ENCODE measurements at regions not wholly inside any gene's neighbourhood (a gene's known extent, or its start where the extent isn't known, plus 50 kb on each side); places are given as distances from the start of the nearest gene placed in this dataset.

GRCh38 chr18:45357686-45358470, 257.4 kb upstream of the SLC14A2 start:
- no peak for DNase-seq
- no peaks in the 10 kb centered on the region for H3K4me1 Mint-ChIP-seq
- H3K4me3 Mint-ChIP-seq: no peak overlapping the region
- no peaks in the 10 kb centered on the region for H3K9me3 ChIP-seq (ENCODE audit: control insufficient read depth, low read length, poor library complexity, severe bottlenecking)
- H3K27ac Mint-ChIP-seq: no peak overlapping the region
- no peaks in the 10 kb centered on the region for H3K36me3 Mint-ChIP-seq (ENCODE audit: low read depth)
- peaks cover 22% of the 10 kb centered on the region for H3K27me3 Mint-ChIP-seq
- ATAC-seq: no peak

GRCh38 chr18:45359275-45360009, 255.8 kb upstream of the SLC14A2 start:
- no peak for DNase-seq
- H3K4me1 Mint-ChIP-seq: no peaks in the 10 kb centered on the region
- ATAC-seq: no peak

GRCh38 chr18:45361125-45361851, 254.0 kb upstream of the SLC14A2 start:
- Mint-ChIP-seq H3K4me3 (no peak overlapping the region), H3K27ac (no peak overlapping the region), H3K36me3 (ENCODE audit: low read depth) (no peaks in the 10 kb centered on the region), H3K27me3 (peaks cover 49% of the 10 kb centered on the region), H3K4me1 (no peaks in the 10 kb centered on the region)
- DNase-seq: no peak
- no peaks in the 10 kb centered on the region for H3K9me3 ChIP-seq (ENCODE audit: control insufficient read depth, low read length, poor library complexity, severe bottlenecking)
- ATAC-seq: no peak

More at GRCh38 chr18:45359275-45360009, 255.8 kb upstream of the SLC14A2 start:
- H3K36me3 Mint-ChIP-seq (ENCODE audit: low read depth): no peaks in the 10 kb centered on the region
- no peak overlapping the region for H3K27ac Mint-ChIP-seq
- no peaks in the 10 kb centered on the region for H3K9me3 ChIP-seq (ENCODE audit: control insufficient read depth, low read length, poor library complexity, severe bottlenecking)
- H3K27me3 Mint-ChIP-seq: peaks cover 37% of the 10 kb centered on the region
- H3K4me3 Mint-ChIP-seq: no peak overlapping the region

- Mint-ChIP-seq H3K4me1 (no peaks in the 10 kb centered on the region), H3K27ac (no peak overlapping the region)
- ATAC-seq: no peak
Observed at GRCh38 chr18:45363196-45363595, 252.1 kb upstream of the SLC14A2 start.

GRCh38 chr18:45365835-45366234, 249.4 kb upstream of the SLC14A2 start:
- no peak for ATAC-seq
- H3K27me3 Mint-ChIP-seq: peaks cover 77% of the 10 kb centered on the region
- H3K4me1 Mint-ChIP-seq: no peaks in the 10 kb centered on the region
- H3K36me3 Mint-ChIP-seq (ENCODE audit: low read depth): no peaks in the 10 kb centered on the region
- DNase-seq: no peak
- H3K4me3 Mint-ChIP-seq: no peak overlapping the region
- H3K27ac Mint-ChIP-seq: no peak overlapping the region
- no peaks in the 10 kb centered on the region for H3K9me3 ChIP-seq (ENCODE audit: control insufficient read depth, low read length, poor library complexity, severe bottlenecking)

More at GRCh38 chr18:45363196-45363595, 252.1 kb upstream of the SLC14A2 start:
- no peak overlapping the region for H3K4me3 Mint-ChIP-seq
- H3K9me3 ChIP-seq (ENCODE audit: control insufficient read depth, low read length, poor library complexity, severe bottlenecking): no peaks in the 10 kb centered on the region
- DNase-seq: no peak
- H3K27me3 Mint-ChIP-seq: peaks cover 68% of the 10 kb centered on the region
- H3K36me3 Mint-ChIP-seq (ENCODE audit: low read depth): no peaks in the 10 kb centered on the region

GRCh38 chr18:45370255-45371010, 244.8 kb upstream of the SLC14A2 start:
- peaks cover 57% of the 10 kb centered on the region for H3K27me3 Mint-ChIP-seq
- H3K4me3 Mint-ChIP-seq: no peak overlapping the region
- H3K27ac Mint-ChIP-seq: no peak overlapping the region
- DNase-seq: no peak
- H3K9me3 ChIP-seq (ENCODE audit: control insufficient read depth, low read length, poor library complexity, severe bottlenecking): no peaks in the 10 kb centered on the region
- no peaks in the 10 kb centered on the region for H3K36me3 Mint-ChIP-seq (ENCODE audit: low read depth)
- H3K4me1 Mint-ChIP-seq: no peaks in the 10 kb centered on the region
- no peak for ATAC-seq

- ATAC-seq (no peak), DNase-seq (no peak)
- H3K36me3 Mint-ChIP-seq (ENCODE audit: low read depth): no peaks in the 10 kb centered on the region
Observed at GRCh38 chr18:45373286-45373880, 241.9 kb upstream of the SLC14A2 start.

GRCh38 chr18:45374236-45374635, 241.0 kb upstream of the SLC14A2 start:
- no peak for ATAC-seq
- no peaks in the 10 kb centered on the region for H3K9me3 ChIP-seq (ENCODE audit: control insufficient read depth, low read length, poor library complexity, severe bottlenecking)
- Mint-ChIP-seq H3K4me3 (no peak overlapping the region), H3K36me3 (ENCODE audit: low read depth) (no peaks in the 10 kb centered on the region), H3K27ac (no peak overlapping the region), H3K27me3 (peaks cover 34% of the 10 kb centered on the region), H3K4me1 (no peaks in the 10 kb centered on the region)
- no peak for DNase-seq

More at GRCh38 chr18:45373286-45373880, 241.9 kb upstream of the SLC14A2 start:
- H3K4me3 Mint-ChIP-seq: no peak overlapping the region
- H3K27me3 Mint-ChIP-seq: peaks cover 28% of the 10 kb centered on the region
- no peaks in the 10 kb centered on the region for H3K4me1 Mint-ChIP-seq
- H3K27ac Mint-ChIP-seq: no peak overlapping the region
- no peaks in the 10 kb centered on the region for H3K9me3 ChIP-seq (ENCODE audit: control insufficient read depth, low read length, poor library complexity, severe bottlenecking)

GRCh38 chr18:45374878-45375630, 240.2 kb upstream of the SLC14A2 start:
- peaks cover 31% of the 10 kb centered on the region for H3K27me3 Mint-ChIP-seq
- H3K4me3 Mint-ChIP-seq: no peak overlapping the region
- no peak for ATAC-seq
- no peaks in the 10 kb centered on the region for H3K9me3 ChIP-seq (ENCODE audit: control insufficient read depth, low read length, poor library complexity, severe bottlenecking)
- no peaks in the 10 kb centered on the region for H3K36me3 Mint-ChIP-seq (ENCODE audit: low read depth)
- H3K4me1 Mint-ChIP-seq: no peaks in the 10 kb centered on the region
- no peak overlapping the region for H3K27ac Mint-ChIP-seq
- no peak for DNase-seq

GRCh38 chr18:45376193-45376592, 239.1 kb upstream of the SLC14A2 start:
- Mint-ChIP-seq H3K36me3 (ENCODE audit: low read depth) (no peaks in the 10 kb centered on the region), H3K4me3 (no peak overlapping the region), H3K27me3 (peaks cover 20% of the 10 kb centered on the region), H3K4me1 (no peaks in the 10 kb centered on the region), H3K27ac (no peak overlapping the region)
- DNase-seq (no peak), ATAC-seq (no peak)
- no peaks in the 10 kb centered on the region for H3K9me3 ChIP-seq (ENCODE audit: control insufficient read depth, low read length, poor library complexity, severe bottlenecking)

GRCh38 chr18:45378308-45378707, 237.0 kb upstream of the SLC14A2 start:
- DNase-seq: no peak
- H3K27ac Mint-ChIP-seq: no peak overlapping the region
- H3K4me3 Mint-ChIP-seq: no peak overlapping the region
- no peaks in the 10 kb centered on the region for H3K36me3 Mint-ChIP-seq (ENCODE audit: low read depth)
- H3K27me3 Mint-ChIP-seq: peaks cover 37% of the 10 kb centered on the region
- no peak for ATAC-seq
- no peaks in the 10 kb centered on the region for H3K4me1 Mint-ChIP-seq
- H3K9me3 ChIP-seq (ENCODE audit: control insufficient read depth, low read length, poor library complexity, severe bottlenecking): no peaks in the 10 kb centered on the region

GRCh38 chr18:45378933-45379332, 236.3 kb upstream of the SLC14A2 start:
- no peaks in the 10 kb centered on the region for H3K9me3 ChIP-seq (ENCODE audit: control insufficient read depth, low read length, poor library complexity, severe bottlenecking)
- no peak overlapping the region for H3K4me3 Mint-ChIP-seq
- DNase-seq (no peak), ATAC-seq (no peak)
- no peak overlapping the region for H3K27ac Mint-ChIP-seq
- H3K4me1 Mint-ChIP-seq: no peaks in the 10 kb centered on the region
- no peaks in the 10 kb centered on the region for H3K36me3 Mint-ChIP-seq (ENCODE audit: low read depth)
- H3K27me3 Mint-ChIP-seq: peaks cover 39% of the 10 kb centered on the region
